ENCODE measurements at regions not wholly inside any gene's neighbourhood (a gene's known extent, or its start where the extent isn't known, plus 50 kb on each side); places are given as distances from the start of the nearest gene placed in this dataset.

DNA sequence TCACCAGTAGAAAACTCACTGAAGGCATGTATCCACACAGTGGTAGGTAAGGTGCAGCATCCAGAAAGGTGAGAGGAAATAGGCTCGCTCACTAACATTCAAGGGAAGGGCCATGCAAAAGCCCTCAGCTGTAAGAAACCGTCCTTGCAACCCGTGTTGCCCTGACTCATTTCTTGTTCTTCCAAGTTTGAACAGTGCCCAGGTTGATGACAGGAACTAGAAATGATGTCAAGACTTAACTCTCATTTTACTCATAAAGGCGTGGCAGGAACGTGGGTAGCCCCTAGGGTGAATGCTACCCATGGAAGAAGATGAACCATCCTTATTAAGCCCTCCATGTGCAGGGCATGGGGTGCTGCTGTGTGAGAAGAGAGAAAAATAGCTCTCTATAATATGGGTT, 187.6 kb downstream of the CD83 start:
- H3K36me3 ChIP-seq (ENCODE audit: control insufficient read depth, insufficient read depth, low read length): no peaks in the 10 kb centered on the region
- H2AFZ ChIP-seq: no peak overlapping the region
- TF ChIP-seq, protein P1, sequence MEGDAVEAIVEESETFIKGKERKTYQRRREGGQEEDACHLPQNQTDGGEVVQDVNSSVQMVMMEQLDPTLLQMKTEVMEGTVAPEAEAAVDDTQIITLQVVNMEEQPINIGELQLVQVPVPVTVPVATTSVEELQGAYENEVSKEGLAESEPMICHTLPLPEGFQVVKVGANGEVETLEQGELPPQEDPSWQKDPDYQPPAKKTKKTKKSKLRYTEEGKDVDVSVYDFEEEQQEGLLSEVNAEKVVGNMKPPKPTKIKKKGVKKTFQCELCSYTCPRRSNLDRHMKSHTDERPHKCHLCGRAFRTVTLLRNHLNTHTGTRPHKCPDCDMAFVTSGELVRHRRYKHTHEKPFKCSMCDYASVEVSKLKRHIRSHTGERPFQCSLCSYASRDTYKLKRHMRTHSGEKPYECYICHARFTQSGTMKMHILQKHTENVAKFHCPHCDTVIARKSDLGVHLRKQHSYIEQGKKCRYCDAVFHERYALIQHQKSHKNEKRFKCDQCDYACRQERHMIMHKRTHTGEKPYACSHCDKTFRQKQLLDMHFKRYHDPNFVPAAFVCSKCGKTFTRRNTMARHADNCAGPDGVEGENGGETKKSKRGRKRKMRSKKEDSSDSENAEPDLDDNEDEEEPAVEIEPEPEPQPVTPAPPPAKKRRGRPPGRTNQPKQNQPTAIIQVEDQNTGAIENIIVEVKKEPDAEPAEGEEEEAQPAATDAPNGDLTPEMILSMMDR (IDR thresholded peaks at IDR 0.05): no peak
- H3K79me2 ChIP-seq: no peaks in the 10 kb centered on the region
- no peaks in the 10 kb centered on the region for H3K27me3 ChIP-seq (ENCODE audit: control insufficient read depth, insufficient read depth, low read length)
- no peaks in the 10 kb centered on the region for H3K4me1 ChIP-seq
- H3K4me3 ChIP-seq (ENCODE audit: low read depth, low read length): no peak overlapping the region
- H3K9me3 ChIP-seq (ENCODE audit: control insufficient read depth, low read length): no peaks in the 10 kb centered on the region
- H3K4me2 ChIP-seq (ENCODE audit: low read length): no peak overlapping the region
- no peak overlapping the region for H3K9ac ChIP-seq
- H3K27ac ChIP-seq: no peak overlapping the region

DNA sequence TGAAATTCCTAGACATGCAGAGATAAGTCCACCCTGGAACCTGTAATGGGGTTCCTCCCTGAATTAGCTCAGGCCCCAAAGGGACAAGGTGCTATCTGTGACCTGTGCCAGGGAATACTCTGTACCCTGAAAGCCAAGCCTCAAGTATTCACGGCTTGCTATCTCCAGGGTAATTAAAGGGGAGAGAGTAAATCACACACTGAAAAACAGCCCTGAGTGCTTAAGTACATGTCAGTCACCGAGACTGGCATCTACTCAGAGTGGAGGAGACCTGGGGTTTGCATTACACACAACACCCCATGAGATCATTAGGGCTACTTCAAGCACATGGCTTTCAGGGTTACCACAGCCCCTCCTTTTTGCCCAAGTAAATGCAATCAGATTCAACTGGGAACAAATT, 188.1 kb downstream of the CD83 start:
- Histone ChIP-seq H3K27ac (no peak overlapping the region), H3K9me3 (ENCODE audit: control insufficient read depth, low read length) (no peaks in the 10 kb centered on the region), H3K36me3 (ENCODE audit: control insufficient read depth, insufficient read depth, low read length) (no peaks in the 10 kb centered on the region), H3K27me3 (ENCODE audit: control insufficient read depth, insufficient read depth, low read length) (no peaks in the 10 kb centered on the region), H2AFZ (no peak overlapping the region), H3K79me2 (no peaks in the 10 kb centered on the region), H3K4me1 (no peaks in the 10 kb centered on the region), H3K4me3 (ENCODE audit: low read depth, low read length) (no peak overlapping the region), H3K9ac (no peak overlapping the region), H3K4me2 (ENCODE audit: low read length) (no peak overlapping the region)
- TF ChIP-seq, protein P1 (IDR thresholded peaks at IDR 0.05): no peak

DNA sequence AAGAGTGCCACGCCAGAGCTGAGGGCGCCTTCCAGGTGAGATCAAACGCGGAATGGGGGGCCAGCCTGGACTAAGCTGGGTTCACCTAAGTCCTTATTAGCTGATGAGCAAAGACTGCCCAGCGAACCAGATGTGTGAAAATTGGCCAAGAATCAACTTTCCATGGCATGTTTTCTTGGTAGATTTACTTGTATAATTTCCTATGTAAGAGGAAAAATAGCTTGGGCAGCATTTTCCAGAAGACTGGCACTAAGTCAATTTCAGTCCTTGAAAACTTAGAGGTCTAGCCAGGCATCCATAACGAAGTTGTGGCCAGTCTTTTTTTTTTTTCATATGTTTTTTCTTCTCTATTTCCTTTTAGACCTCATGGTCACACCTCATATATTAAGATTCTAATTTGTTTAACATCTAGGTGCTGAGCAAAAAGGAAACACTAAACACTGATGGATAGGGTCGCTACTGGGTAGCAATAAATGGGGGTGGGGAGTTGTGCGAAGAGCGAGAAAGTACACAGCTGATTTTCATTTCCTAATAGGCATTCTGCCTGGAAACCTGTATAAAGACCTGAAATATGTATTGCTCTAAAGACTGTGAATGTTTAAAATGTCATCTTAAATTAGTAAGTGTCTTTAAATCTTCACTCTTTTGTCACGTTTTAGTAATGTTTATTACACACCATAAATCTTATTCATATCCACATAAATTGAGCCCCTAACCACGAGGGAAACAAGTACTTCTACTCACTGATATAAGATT, 188.8 kb downstream of the CD83 start:
- no peaks in the 10 kb centered on the region for H3K27me3 ChIP-seq (ENCODE audit: control insufficient read depth, insufficient read depth, low read length)
- no peak overlapping the region for H3K9ac ChIP-seq
- no peak overlapping the region for H3K4me2 ChIP-seq (ENCODE audit: low read length)
- TF ChIP-seq, protein P1 (IDR thresholded peaks at IDR 0.05): no peak
- no peak overlapping the region for H3K27ac ChIP-seq
- H3K79me2 ChIP-seq: no peaks in the 10 kb centered on the region
- H3K4me3 ChIP-seq (ENCODE audit: low read depth, low read length): no peak overlapping the region
- H3K9me3 ChIP-seq (ENCODE audit: control insufficient read depth, low read length): no peaks in the 10 kb centered on the region
- H2AFZ ChIP-seq: no peak overlapping the region
- H3K4me1 ChIP-seq: no peaks in the 10 kb centered on the region
- no peaks in the 10 kb centered on the region for H3K36me3 ChIP-seq (ENCODE audit: control insufficient read depth, insufficient read depth, low read length)

DNA sequence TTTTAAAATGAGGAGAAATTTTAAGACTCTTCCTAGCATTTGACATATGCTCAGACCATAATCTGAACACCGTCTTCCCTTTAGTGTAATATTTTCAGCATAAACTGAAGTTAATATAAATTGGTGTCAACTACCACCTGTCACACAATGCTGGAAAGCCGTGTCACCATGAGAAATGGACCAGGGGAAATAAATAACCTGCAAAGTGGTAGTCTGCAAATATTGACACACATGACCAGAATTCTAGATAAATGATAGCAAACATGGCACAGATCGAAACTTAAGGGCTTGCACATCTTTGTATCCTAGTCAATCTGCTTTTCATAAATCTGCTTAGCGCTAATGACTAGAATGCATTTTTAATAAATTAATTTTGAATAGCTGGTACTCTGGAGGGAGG, 191.9 kb downstream of the CD83 start:
- no peak overlapping the region for H3K9ac ChIP-seq
- H3K4me1 ChIP-seq: no peaks in the 10 kb centered on the region
- no peak overlapping the region for H3K4me3 ChIP-seq (ENCODE audit: low read depth, low read length)
- TF ChIP-seq, protein P1 (IDR thresholded peaks at IDR 0.05): no peak
- no peaks in the 10 kb centered on the region for H3K27me3 ChIP-seq (ENCODE audit: control insufficient read depth, insufficient read depth, low read length)
- H3K79me2 ChIP-seq: no peaks in the 10 kb centered on the region
- no peak overlapping the region for H3K4me2 ChIP-seq (ENCODE audit: low read length)
- H3K27ac ChIP-seq: no peak overlapping the region
- H3K36me3 ChIP-seq (ENCODE audit: control insufficient read depth, insufficient read depth, low read length): no peaks in the 10 kb centered on the region
- H2AFZ ChIP-seq: no peak overlapping the region
- H3K9me3 ChIP-seq (ENCODE audit: control insufficient read depth, low read length): no peaks in the 10 kb centered on the region

DNA sequence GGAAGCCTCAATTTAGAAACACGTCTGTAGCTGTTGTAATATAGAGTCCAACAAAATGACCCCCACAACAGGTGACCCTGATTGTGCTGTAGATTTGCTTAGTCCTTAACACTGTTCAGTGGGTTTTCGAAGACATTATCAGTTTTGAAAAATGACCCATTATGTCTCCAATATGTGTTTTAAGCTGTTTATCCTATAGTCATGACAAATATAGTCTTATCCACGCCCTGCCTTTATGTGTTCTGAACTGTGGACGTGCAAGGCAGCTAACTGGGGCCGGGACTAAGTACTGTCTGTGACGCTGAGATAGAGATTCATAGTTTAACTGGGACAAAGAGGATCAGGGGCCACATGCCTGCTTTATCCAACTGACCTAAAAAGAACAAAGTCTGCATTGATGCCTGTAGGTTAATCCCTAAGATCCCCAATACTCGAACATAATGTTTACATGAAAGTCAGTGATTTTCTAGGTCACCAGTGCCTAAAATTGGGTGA, 192.4 kb downstream of the CD83 start:
- TF ChIP-seq, protein P1 (IDR thresholded peaks at IDR 0.05): no peak
- Histone ChIP-seq H3K36me3 (ENCODE audit: control insufficient read depth, insufficient read depth, low read length) (no peaks in the 10 kb centered on the region), H3K9ac (no peak overlapping the region), H3K27ac (no peak overlapping the region), H3K4me2 (ENCODE audit: low read length) (no peak overlapping the region), H3K9me3 (ENCODE audit: control insufficient read depth, low read length) (no peaks in the 10 kb centered on the region), H3K27me3 (ENCODE audit: control insufficient read depth, insufficient read depth, low read length) (no peaks in the 10 kb centered on the region), H2AFZ (no peak overlapping the region), H3K79me2 (no peaks in the 10 kb centered on the region), H3K4me1 (no peaks in the 10 kb centered on the region), H3K4me3 (ENCODE audit: low read depth, low read length) (no peak overlapping the region)

All from parathyroid adenoma (tissue), 2 donors.